Cerebellar nuclear complex (tissue), 1 donor: ENCODE measurements at regions not wholly inside any gene's neighbourhood (a gene's known extent, or its start where the extent isn't known, plus 50 kb on each side); places are given as distances from the start of the nearest gene placed in this dataset.

ENCODE experiments used
- DNase-seq, 2 experiments: peaks; one replicate each; lab custom pipeline; 2025; lab: John Stamatoyannopoulos, UW

GRCh38 chr13:79267560-79267959 lies 138.5 kb downstream of the RBM26 start:
- no peak for DNase-seq

- DNase-seq = no peak
These were observed 147.6 kb downstream of the RBM26 start for GRCh38 chr13:79258489-79258888.

- no peak for DNase-seq
These were observed 159.5 kb downstream of the RBM26 start for GRCh38 chr13:79246578-79246949.

- no peak for DNase-seq
These were observed 160.0 kb downstream of the RBM26 start for GRCh38 chr13:79245937-79246577.

GRCh38 chr13:79241697-79242096 lies 164.4 kb downstream of the RBM26 start:
- no peak for DNase-seq

- no peak for DNase-seq
These were observed 168.1 kb downstream of the RBM26 start for GRCh38 chr13:79237981-79238380.

- no peak for DNase-seq
These were observed 174.2 kb downstream of the RBM26 start for GRCh38 chr13:79231887-79232286.

- no peak for DNase-seq
These were observed 176.3 kb downstream of the RBM26 start for GRCh38 chr13:79229761-79230160.

- DNase-seq = no peak
These were observed 177.1 kb downstream of the RBM26 start for GRCh38 chr13:79228972-79229371.

- no peak for DNase-seq
These were observed 178.6 kb downstream of the RBM26 start for GRCh38 chr13:79227418-79227817.

GRCh38 chr13:79226938-79227337 lies 179.1 kb downstream of the RBM26 start:
- no peak for DNase-seq

GRCh38 chr13:79226250-79226649 lies 179.8 kb downstream of the RBM26 start:
- DNase-seq = no peak

- no peak for DNase-seq
These were observed 180.4 kb downstream of the RBM26 start for GRCh38 chr13:79225487-79226232.

GRCh38 chr13:79222427-79223205 lies 183.4 kb downstream of the RBM26 start:
- no peak for DNase-seq

GRCh38 chr13:79212064-79212619 lies 193.9 kb downstream of the RBM26 start:
- no peak for DNase-seq

- no peak for DNase-seq
These were observed 194.7 kb downstream of the RBM26 start for GRCh38 chr13:79211377-79211776.

- no peak for DNase-seq
These were observed 208.1 kb downstream of the RBM26 start for GRCh38 chr13:79197933-79198332.

GRCh38 chr13:79196843-79197242 lies 209.2 kb downstream of the RBM26 start:
- DNase-seq = no peak

- no peak for DNase-seq
These were observed 209.7 kb downstream of the RBM26 start for GRCh38 chr13:79196366-79196765.

- no peak for DNase-seq
These were observed 211.3 kb downstream of the RBM26 start for GRCh38 chr13:79194727-79195126.

- no peak for DNase-seq
These were observed 211.8 kb downstream of the RBM26 start for GRCh38 chr13:79194272-79194671.

- no peak for DNase-seq
These were observed 214.6 kb downstream of the RBM26 start for GRCh38 chr13:79191501-79191900.

GRCh38 chr13:79190932-79191331 lies 215.1 kb downstream of the RBM26 start:
- DNase-seq = no peak
